Fibroblast of skin of right quadriceps (primary cell): ENCODE measurements at regions not wholly inside any gene's neighbourhood (a gene's known extent, or its start where the extent isn't known, plus 50 kb on each side); places are given as distances from the start of the nearest gene placed in this dataset.
"Not testable (repeated sequence)": the region's sequence is repeated elsewhere in the genome, so short reads cannot be mapped to it uniquely, and the experiment has no call there.

Experiments
- DNase-seq: peaks from one replicate; pipeline ENCODE4 v3.0.0-alpha.2; 2013

DNA sequence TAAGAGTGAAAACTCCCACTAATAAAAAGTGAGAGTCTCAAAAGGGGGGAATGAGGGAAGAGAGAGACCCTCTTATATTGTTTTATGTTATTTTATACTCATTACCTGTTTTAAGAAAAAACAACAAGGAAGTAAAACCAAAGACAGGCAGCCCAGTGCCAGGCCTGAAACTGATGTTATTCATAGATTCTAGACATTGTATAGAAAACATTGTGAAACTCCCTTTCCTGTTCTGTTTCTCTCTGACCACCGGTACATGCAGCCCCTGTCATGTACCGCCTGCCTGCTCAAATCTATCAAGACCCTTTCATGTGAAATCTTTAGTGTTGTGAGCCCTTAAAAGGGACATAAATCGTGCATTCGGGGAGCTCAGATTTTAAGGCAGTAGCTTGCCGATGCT lies 216.4 kb upstream of the CNTN3 start:
- DNase-seq, result not testable (repeated sequence)

DNA sequence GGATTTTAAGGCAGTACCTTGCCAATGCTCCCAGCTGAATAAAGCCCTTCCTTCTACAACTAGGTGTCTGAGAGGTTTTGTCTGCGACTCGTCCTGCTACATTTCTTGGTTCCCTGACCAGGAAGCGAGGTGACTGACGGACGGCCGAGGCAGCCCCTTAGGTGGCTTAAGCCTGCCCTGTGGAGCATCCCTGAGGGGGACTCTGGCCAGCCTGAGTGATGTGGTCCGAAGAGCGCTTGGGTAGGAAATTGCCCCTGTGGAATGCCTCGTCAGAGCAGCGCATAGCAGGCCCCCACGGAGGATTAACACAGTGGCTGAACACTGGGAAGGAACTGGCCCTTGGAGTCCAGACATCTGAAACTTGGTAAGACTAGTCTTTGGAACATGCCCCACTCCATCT lies 210.9 kb upstream of the CNTN3 start:
- not testable (repeated sequence) for DNase-seq

GRCh38 chr3:74824366-74824765 lies 209.9 kb upstream of the CNTN3 start:
- no peak for DNase-seq

DNA sequence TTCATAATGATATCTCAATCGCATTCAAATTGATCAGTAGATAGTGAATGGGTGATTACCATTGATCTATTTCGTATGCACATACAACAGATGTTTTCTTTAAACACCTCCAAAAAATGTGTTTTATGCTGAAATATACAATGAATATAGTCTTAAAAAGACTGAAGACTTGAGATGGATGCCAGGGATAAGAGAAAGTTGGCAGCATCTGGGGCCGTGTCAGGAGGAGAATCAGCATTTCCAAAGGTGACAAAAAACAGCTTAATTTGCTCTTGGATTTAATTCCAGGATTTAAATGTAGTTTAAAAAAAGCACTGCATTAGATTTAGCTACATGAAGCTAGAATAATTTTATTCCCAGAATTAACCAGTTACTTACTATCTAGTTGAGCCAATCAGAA lies 199.7 kb upstream of the CNTN3 start:
- DNase-seq, result no peak

DNA sequence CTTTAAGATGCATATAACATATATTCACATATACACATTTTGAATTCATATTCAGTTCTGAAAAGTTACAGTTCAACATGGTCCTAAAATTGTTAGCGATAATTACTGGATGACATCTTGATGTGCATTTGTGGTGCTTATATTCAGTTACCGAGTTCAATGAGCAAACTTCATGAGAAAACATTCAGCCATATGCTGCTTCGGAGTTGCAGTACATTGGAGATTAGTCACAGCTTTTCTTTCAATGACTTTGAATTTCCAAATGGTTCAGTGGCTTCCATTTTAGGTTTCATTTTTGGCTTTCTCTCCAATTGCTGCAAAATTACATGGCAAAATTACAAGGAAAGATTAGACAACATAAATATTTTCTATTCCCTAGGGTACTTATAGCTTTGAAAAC lies 198.3 kb upstream of the CNTN3 start:
- no peak for DNase-seq

DNA sequence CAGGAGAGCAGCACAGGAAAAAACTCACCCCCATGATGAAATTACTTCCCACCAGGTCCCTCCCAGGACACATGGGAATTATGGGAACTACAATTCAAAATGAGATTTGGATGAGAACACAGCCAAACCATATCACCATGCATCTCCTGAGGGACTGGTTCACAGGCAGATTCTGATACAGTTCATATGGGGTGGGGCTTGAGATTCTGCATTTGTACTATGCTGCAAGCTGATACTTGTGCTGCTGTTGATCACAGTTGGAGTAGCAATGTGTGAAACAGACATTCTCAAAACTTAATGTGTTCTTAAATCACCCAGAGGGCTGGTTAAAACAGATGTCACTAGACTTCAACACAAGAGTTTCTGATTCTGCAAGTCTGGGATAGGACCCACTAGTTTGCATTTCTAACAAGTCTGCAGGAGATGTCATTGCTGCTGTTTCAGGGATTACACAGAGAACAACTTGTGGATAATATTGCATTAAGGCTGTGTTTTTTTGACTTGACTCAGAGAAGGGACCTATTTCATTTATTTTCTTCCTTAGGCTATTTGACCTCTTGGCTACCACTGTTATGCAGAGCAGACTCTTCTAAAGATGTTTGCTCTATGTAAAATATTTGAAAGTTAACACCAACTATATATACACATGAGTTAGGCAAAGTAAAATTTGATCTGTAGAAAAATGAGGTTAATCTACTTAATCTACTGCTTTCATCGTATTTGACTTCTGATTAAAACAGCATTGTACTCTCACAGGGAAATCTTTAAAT lies 194.2 kb upstream of the CNTN3 start:
- no peak for DNase-seq

DNA sequence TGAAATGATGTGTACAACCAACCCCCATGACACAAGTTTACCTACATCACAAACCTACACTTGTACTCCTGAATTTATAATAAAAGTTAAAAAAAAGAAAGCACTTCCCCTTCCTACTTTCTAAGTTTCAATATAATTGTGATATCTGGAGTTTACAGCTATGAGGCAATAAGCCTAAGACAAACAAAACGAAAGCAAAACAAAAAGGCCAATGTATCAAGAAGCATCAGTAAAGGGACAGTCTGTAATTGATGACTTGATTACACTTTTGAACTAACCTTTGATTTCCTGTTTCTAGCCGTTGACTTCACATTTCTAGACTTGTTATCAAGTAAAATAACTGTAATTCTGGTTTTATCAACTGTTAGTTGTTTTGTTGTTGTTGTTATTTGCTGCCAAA lies 187.5 kb upstream of the CNTN3 start:
- no peak for DNase-seq

GRCh38 chr3:74789111-74789510 lies 174.7 kb upstream of the CNTN3 start:
- peak; percentile 55 for DNase-seq

DNA sequence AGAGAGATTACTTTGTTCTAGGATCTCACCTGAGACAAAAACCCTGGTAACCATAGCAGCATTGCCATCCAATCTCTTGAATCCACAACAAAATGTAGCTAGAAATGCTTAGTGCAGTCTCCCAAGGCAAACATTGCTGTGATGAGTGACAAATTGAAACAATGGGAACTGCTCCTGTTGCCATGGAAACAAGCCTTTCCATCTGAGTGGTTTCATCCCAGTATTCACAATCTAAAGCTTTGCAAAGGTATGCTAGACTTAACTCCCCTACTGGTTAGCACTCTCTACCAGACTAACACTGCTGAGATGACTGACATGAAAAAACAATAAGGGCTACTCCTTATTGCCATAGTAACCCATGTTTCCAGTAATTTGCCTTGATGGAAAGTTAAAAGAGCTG lies 172.6 kb upstream of the CNTN3 start:
- no peak for DNase-seq

- no peak for DNase-seq
Observed at GRCh38 chr3:74771401-74771800, 156.9 kb upstream of the CNTN3 start.

GRCh38 chr3:74768010-74768409 lies 153.6 kb upstream of the CNTN3 start:
- DNase-seq, result no peak

GRCh38 chr3:74766405-74766804 lies 151.9 kb upstream of the CNTN3 start:
- DNase-seq, result no peak

- no peak for DNase-seq
Observed at GRCh38 chr3:74763830-74764229, 149.4 kb upstream of the CNTN3 start.

- DNase-seq, result peak; percentile 2
Observed at GRCh38 chr3:74756674-74757073, 142.2 kb upstream of the CNTN3 start.

- no peak for DNase-seq
Observed at GRCh38 chr3:74752290-74752689, 137.8 kb upstream of the CNTN3 start.

DNA sequence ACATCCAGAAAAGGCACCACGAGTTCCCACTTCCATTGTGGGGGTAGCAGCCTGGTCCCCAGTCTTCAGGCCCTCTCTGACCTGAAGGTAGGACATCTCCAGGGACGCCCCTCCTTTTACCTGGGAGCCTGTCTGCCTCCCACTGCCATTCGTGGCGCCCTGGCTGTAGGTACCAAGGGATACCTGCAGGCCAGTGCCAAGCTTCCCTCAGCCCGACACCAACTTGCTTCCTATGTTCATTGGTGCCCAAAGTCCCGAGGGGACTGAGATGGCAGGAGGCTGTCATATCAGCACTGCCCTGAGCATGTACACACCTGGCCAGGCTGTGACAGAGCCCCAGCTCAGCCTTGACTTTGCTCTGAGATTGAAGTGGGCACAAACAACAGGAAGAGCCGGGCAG lies 137.3 kb upstream of the CNTN3 start:
- DNase-seq, result no peak

DNA sequence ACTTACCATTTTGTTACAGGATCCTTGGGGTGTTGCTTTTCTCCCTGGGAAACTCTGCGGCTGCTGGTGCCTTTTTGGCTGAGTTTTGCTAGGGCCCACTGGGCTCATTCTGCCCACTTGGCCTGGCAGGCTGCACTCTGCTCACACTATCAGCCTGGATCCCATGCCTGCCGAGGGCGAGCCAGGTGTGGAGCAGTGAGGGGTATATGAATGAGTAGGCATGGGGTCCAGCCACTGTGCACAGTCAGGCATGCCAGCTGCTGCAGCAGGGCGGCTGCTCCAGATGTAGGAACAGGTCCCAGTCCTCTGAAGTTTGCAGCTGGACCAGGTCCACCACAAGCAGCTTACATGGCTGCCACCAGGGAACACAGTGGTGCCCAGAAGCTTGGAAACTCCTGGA lies 136.4 kb upstream of the CNTN3 start:
- DNase-seq, result no peak

GRCh38 chr3:74739242-74739641 lies 124.8 kb upstream of the CNTN3 start:
- DNase-seq, result no peak

DNA sequence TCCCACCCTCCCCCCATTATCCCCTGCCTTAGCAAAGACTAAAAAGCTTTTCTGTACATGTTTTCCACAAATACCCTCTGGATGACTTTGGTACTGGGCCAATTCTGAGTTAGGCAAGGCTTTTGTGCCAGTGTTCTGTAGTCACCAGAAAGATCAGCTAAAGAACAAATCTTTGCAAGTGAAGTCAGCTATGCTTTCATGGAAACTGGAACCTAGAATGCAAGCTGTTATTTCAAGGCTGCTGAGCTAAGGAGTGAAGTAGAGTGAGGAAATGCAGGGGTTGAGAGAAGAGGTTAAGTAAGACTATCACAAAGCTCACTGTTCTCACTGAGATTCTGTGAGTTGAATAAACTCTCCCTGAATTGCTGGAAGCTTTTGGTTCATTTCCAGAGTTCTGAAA lies 107.8 kb upstream of the CNTN3 start:
- DNase-seq, result no peak

GRCh38 chr3:74713977-74714376 lies 99.5 kb upstream of the CNTN3 start:
- no peak for DNase-seq

GRCh38 chr3:74711913-74712512 lies 97.6 kb upstream of the CNTN3 start:
- DNase-seq, result no peak

GRCh38 chr3:74709951-74710350 lies 95.5 kb upstream of the CNTN3 start:
- no peak for DNase-seq

DNA sequence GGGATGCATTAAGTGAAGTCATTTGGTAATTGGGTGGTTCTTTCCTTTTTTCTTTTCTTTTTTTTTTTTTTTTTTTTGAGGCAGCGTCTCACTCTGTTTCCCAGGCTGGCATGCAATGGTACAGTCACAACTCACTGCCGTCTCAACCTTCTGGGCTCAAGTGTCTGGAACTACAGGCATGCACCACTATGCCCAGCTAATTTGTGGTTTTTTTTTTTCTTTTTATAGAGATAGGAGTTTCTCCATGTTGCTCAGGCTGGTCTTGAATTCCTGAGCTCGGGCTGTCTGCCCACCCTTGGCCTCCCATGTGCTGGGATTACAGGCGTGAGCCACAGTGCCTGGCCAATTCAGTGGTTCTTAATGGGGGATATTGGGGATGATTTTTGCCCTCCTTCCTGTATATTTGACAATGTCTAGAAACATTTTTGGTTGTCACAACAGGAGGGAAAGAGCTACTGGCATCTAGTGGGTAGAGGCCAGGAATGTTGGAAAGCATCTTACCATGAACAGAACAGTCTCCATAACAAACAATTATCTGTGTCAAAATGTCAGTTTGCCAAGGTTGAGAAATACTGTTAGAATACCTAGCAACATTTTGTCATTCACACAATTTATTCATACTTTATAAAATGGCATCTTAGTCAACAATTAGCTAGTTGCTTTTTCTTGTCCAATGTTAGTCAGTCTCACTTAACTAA lies 79.4 kb upstream of the CNTN3 start:
- DNase-seq, result no peak

- DNase-seq, result peak; percentile 13
Observed at GRCh38 chr3:74693251-74693650, 78.8 kb upstream of the CNTN3 start.
